ENCODE measurements at regions not wholly inside any gene's neighbourhood (a gene's known extent, or its start where the extent isn't known, plus 50 kb on each side); places are given as distances from the start of the nearest gene placed in this dataset.

- TF ChIP-seq CTCF (IDR thresholded peaks at IDR 0.05) (peak; percentile 97), EZH2 (IDR thresholded peaks at IDR 0.05; ENCODE audit: borderline replicate concordance, insufficient read depth, low read depth, low read length, poor library complexity, severe bottlenecking) (no peak)
These were observed 505.4 kb downstream of the PLCL1 start for GRCh38 chr2:198309673-198310280.
